ENCODE measurements at regions not wholly inside any gene's neighbourhood (a gene's known extent, or its start where the extent isn't known, plus 50 kb on each side); places are given as distances from the start of the nearest gene placed in this dataset.

DNA sequence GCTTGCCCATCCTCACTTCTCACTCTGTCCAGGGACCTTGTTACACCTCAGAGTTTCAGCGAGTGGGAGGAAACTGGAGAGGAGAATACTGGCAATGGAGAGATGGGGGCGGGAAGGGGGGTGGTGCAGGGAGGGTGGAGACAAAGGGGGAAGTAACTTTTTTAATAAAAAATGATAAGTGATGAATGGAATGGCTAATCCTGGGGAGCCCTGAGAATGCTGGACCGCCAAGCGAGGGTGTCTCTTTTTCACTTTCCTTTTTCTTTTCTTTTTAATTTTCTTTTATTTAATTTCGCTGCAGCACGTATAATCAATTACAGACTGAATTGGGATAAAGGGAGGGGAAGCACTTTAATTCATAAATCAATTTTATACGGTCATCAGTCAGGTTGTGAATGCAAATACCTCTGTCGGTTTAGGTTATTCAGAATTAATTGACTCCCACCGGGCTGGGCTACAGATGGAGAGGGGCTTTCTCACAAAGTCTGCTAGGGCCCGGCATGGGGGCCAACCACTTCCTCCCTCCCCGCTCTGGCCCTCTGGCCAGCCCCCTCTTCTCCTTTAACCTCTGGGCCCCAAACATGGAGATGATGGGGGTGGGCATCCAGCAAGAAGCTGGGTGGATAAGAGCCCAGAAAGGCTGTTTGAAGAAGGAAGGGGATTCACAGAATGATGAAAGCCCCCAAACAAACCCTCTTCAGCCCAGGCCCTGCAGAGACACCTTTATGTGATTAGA is 106.8 kb upstream of the BOC start:
- H3K9me3 Mint-ChIP-seq (ENCODE audit: low read depth), result no peaks in the 10 kb centered on the region
- H3K27me3 Mint-ChIP-seq, result peaks cover 10% of the 10 kb centered on the region
- no peaks in the 10 kb centered on the region for H3K4me1 Mint-ChIP-seq (ENCODE audit: low read depth)
- no peak overlapping the region for H3K27ac Mint-ChIP-seq
- TF ChIP-seq, protein P1, sequence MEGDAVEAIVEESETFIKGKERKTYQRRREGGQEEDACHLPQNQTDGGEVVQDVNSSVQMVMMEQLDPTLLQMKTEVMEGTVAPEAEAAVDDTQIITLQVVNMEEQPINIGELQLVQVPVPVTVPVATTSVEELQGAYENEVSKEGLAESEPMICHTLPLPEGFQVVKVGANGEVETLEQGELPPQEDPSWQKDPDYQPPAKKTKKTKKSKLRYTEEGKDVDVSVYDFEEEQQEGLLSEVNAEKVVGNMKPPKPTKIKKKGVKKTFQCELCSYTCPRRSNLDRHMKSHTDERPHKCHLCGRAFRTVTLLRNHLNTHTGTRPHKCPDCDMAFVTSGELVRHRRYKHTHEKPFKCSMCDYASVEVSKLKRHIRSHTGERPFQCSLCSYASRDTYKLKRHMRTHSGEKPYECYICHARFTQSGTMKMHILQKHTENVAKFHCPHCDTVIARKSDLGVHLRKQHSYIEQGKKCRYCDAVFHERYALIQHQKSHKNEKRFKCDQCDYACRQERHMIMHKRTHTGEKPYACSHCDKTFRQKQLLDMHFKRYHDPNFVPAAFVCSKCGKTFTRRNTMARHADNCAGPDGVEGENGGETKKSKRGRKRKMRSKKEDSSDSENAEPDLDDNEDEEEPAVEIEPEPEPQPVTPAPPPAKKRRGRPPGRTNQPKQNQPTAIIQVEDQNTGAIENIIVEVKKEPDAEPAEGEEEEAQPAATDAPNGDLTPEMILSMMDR (IDR thresholded peaks at IDR 0.05; ENCODE audit: unreplicated experiment), result no peak
- H3K4me3 Mint-ChIP-seq (ENCODE audit: low read depth), result no peak overlapping the region
- no peaks in the 10 kb centered on the region for H3K36me3 Mint-ChIP-seq (ENCODE audit: insufficient read depth)
- DNase-seq (ENCODE audit: low spot score, unreplicated experiment), result no peak

DNA sequence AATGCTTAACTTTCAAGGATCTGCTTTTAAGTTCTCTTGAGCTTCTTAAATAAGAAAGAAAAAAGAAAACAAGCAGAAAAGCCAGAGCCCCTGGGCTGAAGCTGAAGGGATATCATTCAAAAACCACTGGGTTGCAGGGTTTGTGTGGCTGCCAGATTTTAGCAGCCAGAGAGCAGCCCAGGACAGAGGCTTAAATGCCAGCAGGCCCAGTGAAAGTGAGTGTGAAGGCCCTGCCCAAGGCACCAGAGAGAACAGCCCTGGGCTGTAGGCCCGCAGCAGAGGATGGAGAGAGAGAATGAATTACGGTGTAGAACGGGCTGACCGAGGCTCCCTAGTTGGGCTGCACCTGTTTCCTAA is 106.3 kb upstream of the BOC start:
- TF ChIP-seq, protein P1 (IDR thresholded peaks at IDR 0.05; ENCODE audit: unreplicated experiment), result no peak
- Mint-ChIP-seq H3K4me3 (ENCODE audit: low read depth) (no peak overlapping the region), H3K27me3 (peaks cover 10% of the 10 kb centered on the region), H3K4me1 (ENCODE audit: low read depth) (no peaks in the 10 kb centered on the region), H3K9me3 (ENCODE audit: low read depth) (no peaks in the 10 kb centered on the region), H3K36me3 (ENCODE audit: insufficient read depth) (no peaks in the 10 kb centered on the region), H3K27ac (no peak overlapping the region)
- DNase-seq (ENCODE audit: low spot score, unreplicated experiment), result no peak

DNA sequence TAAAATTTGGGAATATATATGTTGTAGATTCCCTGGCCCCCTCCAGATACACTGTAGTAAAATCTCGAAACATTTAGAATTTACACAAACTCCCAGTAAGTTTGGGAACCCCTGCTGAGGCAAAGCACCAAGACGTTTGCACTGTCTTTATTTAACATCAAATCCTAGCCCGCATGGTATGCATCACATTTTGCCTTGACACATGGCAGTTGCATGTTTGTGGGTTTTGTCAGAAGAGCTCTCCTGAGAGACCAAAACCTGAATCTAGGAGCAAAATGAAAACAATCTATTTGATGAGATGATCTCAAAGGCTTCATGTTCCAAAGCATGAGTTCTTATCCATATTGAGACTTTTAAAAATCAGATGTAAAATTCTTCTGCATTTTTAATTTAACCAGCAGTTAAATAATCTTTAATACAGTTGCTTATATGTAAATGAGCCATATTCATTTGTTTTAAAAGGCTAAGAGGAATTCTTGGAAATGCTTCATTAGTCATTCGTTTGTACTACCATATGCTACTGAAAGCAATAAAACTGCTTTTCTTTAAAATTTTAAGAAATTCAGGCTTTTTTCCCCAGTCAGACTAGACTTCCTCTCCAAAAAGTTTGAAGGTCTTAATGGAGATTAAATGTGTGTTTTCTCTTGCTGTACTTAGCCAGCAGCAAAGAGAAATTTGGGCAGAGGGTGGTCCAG is 105.2 kb upstream of the BOC start:
- H3K27ac Mint-ChIP-seq, result no peak overlapping the region
- H3K9me3 Mint-ChIP-seq (ENCODE audit: low read depth), result no peaks in the 10 kb centered on the region
- H3K4me3 Mint-ChIP-seq (ENCODE audit: low read depth), result no peak overlapping the region
- H3K36me3 Mint-ChIP-seq (ENCODE audit: insufficient read depth), result no peaks in the 10 kb centered on the region
- peaks cover 4% of the 10 kb centered on the region for H3K4me1 Mint-ChIP-seq (ENCODE audit: low read depth)
- TF ChIP-seq, protein P1 (IDR thresholded peaks at IDR 0.05; ENCODE audit: unreplicated experiment), result no peak
- peaks cover 10% of the 10 kb centered on the region for H3K27me3 Mint-ChIP-seq
- DNase-seq (ENCODE audit: low spot score, unreplicated experiment), result no peak

DNA sequence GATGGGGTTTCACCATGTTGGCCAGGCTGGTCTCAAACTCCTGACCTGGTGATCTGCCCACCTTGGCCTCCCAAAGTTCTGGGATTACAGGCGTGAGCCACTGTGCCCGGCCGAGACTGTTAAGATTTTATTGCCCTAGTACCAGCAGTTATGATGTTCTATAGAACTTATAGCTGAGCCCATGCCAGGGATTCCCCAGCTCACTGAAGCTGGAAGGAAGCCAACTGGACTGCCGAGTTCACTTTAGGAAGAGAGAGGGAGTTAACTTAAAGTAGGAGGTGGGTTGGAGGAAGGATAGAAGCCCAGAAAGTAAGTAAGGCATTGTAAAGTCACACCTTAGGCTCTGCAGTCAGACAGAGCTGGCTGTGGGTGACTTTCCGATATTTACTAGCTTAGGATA is 101.1 kb upstream of the BOC start:
- peaks cover 4% of the 10 kb centered on the region for H3K27me3 Mint-ChIP-seq
- H3K27ac Mint-ChIP-seq, result no peak overlapping the region
- DNase-seq (ENCODE audit: low spot score, unreplicated experiment), result no peak
- H3K36me3 Mint-ChIP-seq (ENCODE audit: insufficient read depth), result no peaks in the 10 kb centered on the region
- no peak overlapping the region for H3K4me3 Mint-ChIP-seq (ENCODE audit: low read depth)
- peaks cover 8% of the 10 kb centered on the region for H3K4me1 Mint-ChIP-seq (ENCODE audit: low read depth)
- TF ChIP-seq, protein P1 (IDR thresholded peaks at IDR 0.05; ENCODE audit: unreplicated experiment), result no peak
- H3K9me3 Mint-ChIP-seq (ENCODE audit: low read depth), result no peaks in the 10 kb centered on the region

DNA sequence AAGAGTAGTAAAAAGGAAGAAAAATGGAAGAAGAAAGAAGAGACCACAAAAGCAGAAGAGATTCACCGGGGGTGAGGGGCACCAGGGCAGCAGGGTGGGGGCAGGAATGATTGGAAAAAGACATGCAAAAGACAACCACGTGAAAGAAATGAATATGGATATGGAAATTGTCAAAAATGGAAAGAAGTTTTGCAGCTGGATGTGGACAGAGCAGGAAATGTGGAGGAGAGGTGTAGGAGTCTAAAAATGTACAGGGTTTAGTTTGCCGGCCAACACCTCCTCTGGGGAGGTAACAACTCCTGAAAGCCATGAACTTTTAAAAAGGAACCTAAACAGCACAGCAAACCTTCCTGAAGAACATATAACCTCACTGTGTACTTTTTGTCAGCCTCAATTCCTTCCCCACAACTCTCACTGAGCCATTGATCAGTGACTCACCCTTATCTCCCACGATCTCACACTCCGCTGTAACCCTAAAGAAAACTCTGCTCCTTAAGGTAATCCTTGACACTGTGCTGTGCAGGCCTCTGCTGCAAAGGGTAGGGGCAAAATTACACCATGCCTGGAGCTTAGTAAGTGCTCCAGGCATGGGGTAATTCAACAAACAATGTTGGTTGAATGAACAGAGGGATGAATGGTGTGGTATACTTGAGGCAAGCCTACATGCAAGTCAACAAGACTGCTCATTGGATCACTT is 100.2 kb upstream of the BOC start:
- no peak for DNase-seq (ENCODE audit: low spot score, unreplicated experiment)
- no peaks in the 10 kb centered on the region for H3K9me3 Mint-ChIP-seq (ENCODE audit: low read depth)
- no peak overlapping the region for H3K27ac Mint-ChIP-seq
- H3K27me3 Mint-ChIP-seq, result peaks cover 4% of the 10 kb centered on the region
- no peaks in the 10 kb centered on the region for H3K36me3 Mint-ChIP-seq (ENCODE audit: insufficient read depth)
- peaks cover 8% of the 10 kb centered on the region for H3K4me1 Mint-ChIP-seq (ENCODE audit: low read depth)
- TF ChIP-seq, protein P1 (IDR thresholded peaks at IDR 0.05; ENCODE audit: unreplicated experiment), result no peak
- no peak overlapping the region for H3K4me3 Mint-ChIP-seq (ENCODE audit: low read depth)
